ENCODE measurements at regions not wholly inside any gene's neighbourhood (a gene's known extent, or its start where the extent isn't known, plus 50 kb on each side); places are given as distances from the start of the nearest gene placed in this dataset.
"Not testable (repeated sequence)": the region's sequence is repeated elsewhere in the genome, so short reads cannot be mapped to it uniquely, and the experiment has no call there.

- no peak for DNase-seq
Measured at GRCh38 chr16:86073763-86074493, 175.0 kb downstream of the IRF8 start.

GRCh38 chr16:86074651-86075487, 175.9 kb downstream of the IRF8 start:
- no peak for DNase-seq

GRCh38 chr16:86075488-86075785, 176.5 kb downstream of the IRF8 start:
- no peak for DNase-seq

- DNase-seq: no peak
Measured at GRCh38 chr16:86075839-86076440, 177.0 kb downstream of the IRF8 start.

- no peak for DNase-seq
Measured at GRCh38 chr16:86076606-86077005, 177.6 kb downstream of the IRF8 start.

- no peak for DNase-seq
Measured at GRCh38 chr16:86077243-86077940, 178.4 kb downstream of the IRF8 start.

GRCh38 chr16:86078121-86078600, 179.2 kb downstream of the IRF8 start:
- no peak for DNase-seq

- DNase-seq: not testable (repeated sequence)
Measured at GRCh38 chr16:86078711-86079110, 179.7 kb downstream of the IRF8 start.

GRCh38 chr16:86079255-86079885, 180.4 kb downstream of the IRF8 start:
- DNase-seq: no peak

- DNase-seq: no peak
Measured at GRCh38 chr16:86080131-86080875, 181.3 kb downstream of the IRF8 start.

GRCh38 chr16:86080982-86081381, 182.0 kb downstream of the IRF8 start:
- no peak for DNase-seq

GRCh38 chr16:86082418-86083030, 183.6 kb downstream of the IRF8 start:
- no peak for DNase-seq

- DNase-seq: no peak
Measured at GRCh38 chr16:86083382-86084002, 184.5 kb downstream of the IRF8 start.

GRCh38 chr16:86085161-86085611, 186.2 kb downstream of the IRF8 start:
- DNase-seq: no peak

- no peak for DNase-seq
Measured at GRCh38 chr16:86085795-86086194, 186.8 kb downstream of the IRF8 start.

GRCh38 chr16:86086471-86086870, 187.5 kb downstream of the IRF8 start:
- DNase-seq: no peak

GRCh38 chr16:86087011-86087895, 188.3 kb downstream of the IRF8 start:
- DNase-seq: no peak

- no peak for DNase-seq
Measured at GRCh38 chr16:86087896-86088230, 188.9 kb downstream of the IRF8 start.

GRCh38 chr16:86088287-86088686, 189.3 kb downstream of the IRF8 start:
- no peak for DNase-seq

Data from muscle of back (tissue), 3 donors.